ENCODE measurements at regions not wholly inside any gene's neighbourhood (a gene's known extent, or its start where the extent isn't known, plus 50 kb on each side); places are given as distances from the start of the nearest gene placed in this dataset.

DNA sequence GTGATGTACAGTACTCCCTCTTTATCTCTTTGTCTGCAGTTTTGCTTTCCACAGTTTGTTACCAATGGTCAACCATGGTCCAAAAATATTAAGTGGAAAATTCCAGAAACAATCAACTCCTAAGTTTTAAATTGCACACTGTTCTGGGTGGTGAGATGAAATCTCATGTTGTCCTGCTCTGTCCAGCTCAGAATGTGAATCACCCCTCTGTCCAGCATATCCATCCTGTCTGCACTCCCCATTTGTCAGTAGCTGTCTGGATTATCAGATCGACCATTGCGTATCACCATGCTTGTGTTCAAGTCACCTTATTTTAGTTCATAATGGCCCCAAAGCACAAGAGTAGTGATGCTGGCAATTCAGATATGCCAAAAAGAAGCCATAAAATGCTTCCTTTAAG lies 118.2 kb upstream of the PDE4B start:
- H3K4me3 ChIP-seq (ENCODE audit: low read depth, low read length), result no peak overlapping the region
- TF ChIP-seq, protein P1, sequence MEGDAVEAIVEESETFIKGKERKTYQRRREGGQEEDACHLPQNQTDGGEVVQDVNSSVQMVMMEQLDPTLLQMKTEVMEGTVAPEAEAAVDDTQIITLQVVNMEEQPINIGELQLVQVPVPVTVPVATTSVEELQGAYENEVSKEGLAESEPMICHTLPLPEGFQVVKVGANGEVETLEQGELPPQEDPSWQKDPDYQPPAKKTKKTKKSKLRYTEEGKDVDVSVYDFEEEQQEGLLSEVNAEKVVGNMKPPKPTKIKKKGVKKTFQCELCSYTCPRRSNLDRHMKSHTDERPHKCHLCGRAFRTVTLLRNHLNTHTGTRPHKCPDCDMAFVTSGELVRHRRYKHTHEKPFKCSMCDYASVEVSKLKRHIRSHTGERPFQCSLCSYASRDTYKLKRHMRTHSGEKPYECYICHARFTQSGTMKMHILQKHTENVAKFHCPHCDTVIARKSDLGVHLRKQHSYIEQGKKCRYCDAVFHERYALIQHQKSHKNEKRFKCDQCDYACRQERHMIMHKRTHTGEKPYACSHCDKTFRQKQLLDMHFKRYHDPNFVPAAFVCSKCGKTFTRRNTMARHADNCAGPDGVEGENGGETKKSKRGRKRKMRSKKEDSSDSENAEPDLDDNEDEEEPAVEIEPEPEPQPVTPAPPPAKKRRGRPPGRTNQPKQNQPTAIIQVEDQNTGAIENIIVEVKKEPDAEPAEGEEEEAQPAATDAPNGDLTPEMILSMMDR (IDR thresholded peaks at IDR 0.05; ENCODE audit: low read depth, low read length, missing control alignments), result no peak
- DNase-seq (ENCODE audit: low read depth), result no peak

DNA sequence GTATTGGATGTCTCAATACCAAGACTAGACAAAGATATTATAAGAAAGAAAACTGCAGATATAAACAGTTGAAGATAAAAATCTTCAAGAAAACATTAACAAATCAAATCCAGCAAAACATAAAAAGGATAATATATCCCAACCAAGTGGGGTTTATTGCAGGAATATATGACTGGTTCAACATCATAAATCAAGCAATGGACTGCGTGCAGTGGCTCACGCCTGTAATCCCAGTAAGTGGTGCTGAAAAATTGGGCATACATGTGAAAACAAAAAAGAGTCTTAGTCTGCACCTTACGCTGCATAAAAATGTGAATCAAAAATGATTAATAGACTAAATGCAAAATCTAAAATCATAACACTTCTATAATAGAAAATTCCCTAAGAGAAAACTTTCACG lies 112.9 kb upstream of the PDE4B start:
- H3K4me3 ChIP-seq (ENCODE audit: low read depth, low read length), result no peak overlapping the region
- TF ChIP-seq, protein P1 (IDR thresholded peaks at IDR 0.05; ENCODE audit: low read depth, low read length, missing control alignments), result no peak
- DNase-seq (ENCODE audit: low read depth), result no peak

DNA sequence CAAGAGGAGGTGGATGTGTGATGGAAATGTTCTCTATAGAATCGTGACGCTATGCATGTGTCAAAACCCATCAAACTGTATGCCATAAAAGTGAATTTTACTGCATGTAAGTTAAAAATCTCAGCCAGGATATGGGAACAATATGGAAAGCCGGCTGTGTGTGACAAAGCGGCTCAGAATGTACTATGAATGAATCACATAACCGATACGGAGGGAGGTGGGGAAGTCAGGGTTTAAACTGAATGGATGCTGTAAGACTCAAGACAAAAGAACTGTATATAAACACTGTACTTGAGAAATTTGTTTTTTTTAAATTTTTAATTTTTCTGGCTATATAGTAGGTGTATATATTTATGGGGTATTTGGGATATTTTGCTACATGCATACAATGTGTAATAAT lies 111.6 kb upstream of the PDE4B start:
- TF ChIP-seq, protein P1 (IDR thresholded peaks at IDR 0.05; ENCODE audit: low read depth, low read length, missing control alignments), result no peak

DNA sequence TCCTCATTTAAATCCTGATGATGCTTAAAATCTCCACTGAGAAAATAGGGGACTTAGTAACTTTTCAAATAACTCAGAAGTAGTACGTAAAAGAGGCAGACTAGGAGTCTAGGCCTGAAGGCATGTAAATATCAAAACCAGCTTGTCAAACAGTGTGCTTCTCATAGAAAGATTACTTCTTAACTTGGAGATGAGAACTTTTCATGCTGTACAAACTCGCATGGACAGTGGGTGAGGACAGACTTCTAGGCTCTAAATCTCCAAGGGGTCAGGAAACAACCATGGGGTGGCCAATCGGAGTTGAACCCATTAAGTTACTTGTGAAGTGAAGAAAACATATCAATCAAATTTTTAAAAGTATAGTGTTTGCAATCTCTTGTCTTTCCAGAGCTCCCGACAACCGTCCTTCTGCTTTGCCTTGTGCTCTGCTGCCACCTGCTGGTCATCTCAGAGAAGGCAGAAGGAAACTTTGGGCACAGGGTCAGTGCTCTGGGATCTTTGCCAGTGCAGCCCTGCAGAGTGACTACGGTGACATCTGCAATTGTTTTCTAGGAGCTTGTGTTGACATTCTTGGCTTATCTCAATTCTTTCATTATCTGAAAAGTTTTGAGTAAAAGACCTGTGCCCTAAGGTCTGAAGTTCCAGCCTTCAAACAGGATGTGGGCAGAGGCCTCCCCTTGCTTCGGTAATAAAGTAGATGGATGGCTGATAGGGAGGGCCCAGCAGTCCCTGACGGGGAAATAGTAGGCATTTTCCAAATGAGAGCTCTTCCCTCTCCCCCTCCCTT lies 105.1 kb upstream of the PDE4B start:
- H3K4me3 ChIP-seq (ENCODE audit: low read depth, low read length), result no peak overlapping the region
- DNase-seq (ENCODE audit: low read depth), result no peak
- TF ChIP-seq, protein P1 (IDR thresholded peaks at IDR 0.05; ENCODE audit: low read depth, low read length, missing control alignments), result peak; percentile 89

More for the DNA sequence above, 111.6 kb upstream of the PDE4B start:
- no peak for DNase-seq (ENCODE audit: low read depth)
- no peak overlapping the region for H3K4me3 ChIP-seq (ENCODE audit: low read depth, low read length)

- TF ChIP-seq, protein P1 (IDR thresholded peaks at IDR 0.05; ENCODE audit: low read depth, low read length, missing control alignments), result no peak
- no peak overlapping the region for H3K4me3 ChIP-seq (ENCODE audit: low read depth, low read length)
- no peak for DNase-seq (ENCODE audit: low read depth)
These were observed 104.5 kb upstream of the PDE4B start for GRCh38 chr1:65688215-65688566.

DNA sequence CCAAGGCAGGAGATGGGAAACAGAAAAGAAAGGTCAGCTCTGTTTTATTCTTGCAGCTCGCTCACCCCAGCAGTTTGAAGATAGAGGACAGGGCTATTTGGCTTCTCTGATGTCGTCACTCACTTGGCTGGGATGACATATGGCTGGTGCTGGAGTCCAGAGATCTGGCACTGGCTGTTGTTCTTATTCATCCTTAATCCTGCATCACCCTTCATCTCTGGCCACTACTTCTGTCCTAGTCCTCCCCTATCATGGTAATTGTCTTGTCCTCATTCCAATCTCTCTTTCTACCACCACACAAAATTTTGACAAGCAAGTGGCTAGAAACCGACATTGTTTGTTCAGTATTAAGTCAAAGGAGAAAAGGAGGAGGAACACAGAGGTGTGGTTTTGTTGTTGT lies 103.8 kb upstream of the PDE4B start:
- TF ChIP-seq, protein P1 (IDR thresholded peaks at IDR 0.05; ENCODE audit: low read depth, low read length, missing control alignments), result no peak
- H3K4me3 ChIP-seq (ENCODE audit: low read depth, low read length), result no peak overlapping the region
- no peak for DNase-seq (ENCODE audit: low read depth)
